ENCODE measurements at regions not wholly inside any gene's neighbourhood (a gene's known extent, or its start where the extent isn't known, plus 50 kb on each side); places are given as distances from the start of the nearest gene placed in this dataset.
"Not testable (repeated sequence)": the region's sequence is repeated elsewhere in the genome, so short reads cannot be mapped to it uniquely, and the experiment has no call there.

GRCh38 chr2:83860320-83860719 lies 598.8 kb downstream of the SUCLG1 start:
- no peak for DNase-seq

- DNase-seq: no peak
Observed at GRCh38 chr2:83859553-83859952, 599.5 kb downstream of the SUCLG1 start.

DNA sequence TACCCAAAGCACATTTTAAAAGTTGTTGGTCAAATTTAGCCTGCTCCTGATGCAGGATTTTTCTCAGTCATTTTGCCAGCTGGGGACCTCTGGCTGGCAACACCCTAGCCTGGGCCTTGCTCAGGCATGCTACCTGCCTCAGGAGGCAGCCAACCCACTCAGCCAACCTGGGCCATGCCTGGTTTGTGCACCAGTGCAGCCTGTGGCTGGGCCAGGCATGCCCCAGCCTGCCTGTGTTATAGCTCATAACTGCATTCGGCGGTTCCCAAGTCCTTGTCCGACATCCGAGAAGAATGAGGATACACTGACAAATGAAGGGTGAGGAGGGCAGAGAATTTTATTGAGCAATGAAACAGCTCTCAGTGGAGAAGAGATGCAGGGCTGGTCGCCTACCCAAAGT lies 608.0 kb downstream of the SUCLG1 start:
- no peak for DNase-seq

- no peak for DNase-seq
Observed at GRCh38 chr2:83850071-83850725, 608.9 kb downstream of the SUCLG1 start.

DNA sequence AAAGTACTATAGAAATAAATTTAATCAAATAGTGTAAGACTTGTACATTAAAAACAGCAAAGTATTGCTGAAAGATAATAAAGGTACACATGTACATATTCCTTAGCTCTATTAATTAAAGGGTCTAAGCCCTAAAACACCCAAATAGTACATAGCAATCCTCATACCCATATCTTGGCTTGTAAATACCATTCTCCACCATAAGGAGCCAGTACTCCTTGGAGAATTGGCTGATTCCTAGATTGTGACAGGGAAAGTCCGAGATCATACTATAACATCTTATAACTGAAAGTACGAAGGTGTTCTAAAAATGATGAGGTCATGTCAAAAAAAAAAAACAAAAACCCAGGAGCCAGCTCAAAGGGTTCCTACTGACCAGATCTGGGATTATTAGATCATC lies 614.6 kb downstream of the SUCLG1 start:
- DNase-seq: no peak

DNA sequence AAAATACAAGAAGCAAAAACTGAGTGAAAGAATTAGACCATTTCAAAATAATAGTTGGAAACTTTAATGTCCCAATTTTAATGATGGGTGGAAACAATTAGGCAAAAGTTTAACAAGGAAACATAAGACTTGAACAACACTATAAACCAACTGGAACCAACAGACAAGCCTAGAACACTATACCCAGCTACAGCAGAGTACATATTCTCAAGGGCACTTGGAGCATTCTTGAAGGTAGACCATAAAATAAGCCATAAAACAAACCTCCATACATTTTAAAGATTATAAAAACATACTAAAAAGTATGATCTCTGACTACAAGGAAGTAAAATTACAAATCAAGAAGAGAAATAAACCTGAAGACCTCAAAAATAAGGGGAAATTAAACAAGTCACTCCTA lies 616.7 kb downstream of the SUCLG1 start:
- no peak for DNase-seq

GRCh38 chr2:83837823-83838222 lies 621.3 kb downstream of the SUCLG1 start:
- DNase-seq: no peak

- no peak for DNase-seq
Observed at GRCh38 chr2:83827618-83828017, 631.5 kb downstream of the SUCLG1 start.

GRCh38 chr2:83826577-83826976 lies 632.5 kb downstream of the SUCLG1 start:
- DNase-seq: no peak

DNA sequence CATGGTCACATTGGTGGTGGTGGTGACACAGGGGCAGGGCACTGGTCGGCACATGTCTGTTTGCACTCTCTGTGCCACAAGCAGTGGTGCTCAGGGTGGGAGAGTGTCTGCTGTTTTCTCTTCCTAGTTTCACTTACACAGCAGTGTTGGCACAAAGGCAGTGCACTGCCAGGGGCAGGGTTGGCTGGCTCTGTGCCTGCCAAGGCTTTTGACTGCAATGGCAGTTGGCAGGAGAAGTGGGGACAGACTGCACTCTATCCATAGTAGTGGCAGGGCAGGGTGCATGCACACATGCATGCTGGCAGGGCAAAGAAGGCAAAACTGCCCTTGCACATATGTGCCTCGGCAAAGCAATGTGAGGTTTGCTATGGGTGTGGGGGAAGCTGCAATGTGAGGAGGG lies 635.9 kb downstream of the SUCLG1 start:
- no peak for DNase-seq

DNA sequence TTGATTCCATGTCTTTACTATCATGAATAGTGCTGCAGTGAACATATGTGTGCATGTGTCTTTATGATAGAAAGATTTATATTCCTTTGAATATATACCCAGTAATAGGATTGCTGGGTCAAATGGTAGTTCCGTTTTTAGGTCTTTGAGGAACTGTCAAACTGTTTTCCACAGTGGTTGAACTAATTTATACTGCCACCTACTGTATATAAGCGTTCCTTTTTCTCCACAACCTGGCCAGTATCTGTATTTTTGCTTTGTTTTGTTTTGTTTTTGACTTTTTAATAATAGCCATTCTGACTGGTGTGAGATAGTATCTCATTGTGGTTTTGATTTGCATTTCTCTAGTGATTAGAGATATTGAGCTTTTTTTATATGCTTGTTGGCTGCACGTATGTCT lies 641.6 kb downstream of the SUCLG1 start:
- DNase-seq: no peak

DNA sequence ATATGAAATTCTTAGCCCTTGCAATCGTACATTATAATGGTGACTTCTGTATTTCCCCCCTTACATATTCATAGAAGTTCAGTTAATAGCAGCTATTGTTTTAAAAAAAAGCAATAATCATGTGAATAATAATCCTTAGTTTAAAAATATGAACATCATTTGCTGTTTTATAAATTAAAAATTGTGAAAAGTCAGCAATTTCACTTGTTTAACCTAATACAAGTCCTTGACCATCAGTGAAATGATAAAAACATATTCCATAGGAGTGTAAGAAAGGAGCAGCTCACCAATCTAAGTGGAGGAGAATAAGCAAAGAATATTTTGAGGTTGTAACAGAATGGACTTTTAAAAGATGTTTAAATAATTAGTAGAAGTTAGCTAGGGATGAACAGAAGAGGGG lies 650.2 kb downstream of the SUCLG1 start:
- DNase-seq: no peak

GRCh38 chr2:83802604-83803003 lies 656.5 kb downstream of the SUCLG1 start:
- DNase-seq: no peak

- DNase-seq: no peak
Observed at GRCh38 chr2:83795777-83796176, 663.3 kb downstream of the SUCLG1 start.

- not testable (repeated sequence) for DNase-seq
Observed at GRCh38 chr2:83790467-83790866, 668.6 kb downstream of the SUCLG1 start.

DNA sequence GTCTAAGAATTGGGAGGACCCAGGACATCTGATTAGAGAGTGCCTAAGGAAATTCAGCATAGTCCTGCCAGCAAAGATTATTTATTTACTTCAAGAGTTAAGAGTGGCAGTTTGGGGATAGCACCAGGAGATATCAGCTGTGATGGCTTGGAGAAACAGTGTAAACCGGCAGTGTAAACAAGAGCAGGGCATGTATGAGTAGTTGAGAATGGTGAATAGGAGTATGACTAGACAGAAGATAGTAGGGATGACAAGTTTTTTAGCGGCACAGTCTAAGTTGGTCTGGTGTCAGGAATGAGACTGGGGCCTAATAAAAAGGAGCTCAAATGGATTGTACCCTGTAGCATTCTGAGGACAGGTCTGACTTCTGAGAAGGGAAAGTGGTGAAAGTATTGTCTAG lies 669.4 kb downstream of the SUCLG1 start:
- not testable (repeated sequence) for DNase-seq

GRCh38 chr2:83788938-83789566 lies 670.0 kb downstream of the SUCLG1 start:
- not testable (repeated sequence) for DNase-seq

DNA sequence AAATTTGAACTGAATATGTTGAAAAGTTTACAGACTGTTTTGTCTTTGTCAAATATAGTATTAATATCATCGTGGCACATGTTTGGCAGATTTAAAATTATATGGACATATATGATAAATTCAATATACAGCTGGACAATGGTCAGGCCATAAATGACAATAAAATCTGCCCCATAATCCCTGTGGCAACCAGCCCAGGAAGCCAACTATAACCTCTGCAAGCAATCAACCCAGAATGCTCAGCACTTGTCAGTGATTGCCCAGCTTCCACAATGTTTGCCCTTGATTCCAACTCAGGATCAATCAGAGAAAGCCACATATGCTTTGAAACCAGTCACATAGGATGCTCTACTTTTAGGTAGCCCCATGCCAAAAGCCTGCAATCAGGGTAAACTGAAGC lies 671.9 kb downstream of the SUCLG1 start:
- no peak for DNase-seq

- DNase-seq: no peak
Observed at GRCh38 chr2:83786140-83786539, 672.9 kb downstream of the SUCLG1 start.

DNA sequence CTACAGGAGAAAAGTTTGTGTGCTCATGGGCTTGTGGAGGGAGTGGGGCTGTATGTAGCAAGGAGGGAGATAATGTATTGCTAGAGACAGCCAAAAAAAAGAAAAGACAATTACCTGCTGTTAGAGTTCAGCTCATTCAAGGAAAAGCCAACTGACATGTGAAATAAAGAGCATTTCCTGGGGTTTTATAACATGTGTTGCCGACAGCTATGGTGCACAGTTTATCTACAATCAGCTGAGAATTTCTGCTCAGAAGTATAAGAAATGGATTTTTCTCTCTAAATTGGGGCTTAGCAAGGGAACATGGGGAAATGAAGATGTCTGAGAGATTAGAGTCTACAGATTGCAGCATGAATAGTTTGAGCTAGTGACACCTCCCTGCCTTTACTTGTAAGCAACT lies 674.1 kb downstream of the SUCLG1 start:
- DNase-seq: no peak

- no peak for DNase-seq
Observed at GRCh38 chr2:83784315-83784714, 674.8 kb downstream of the SUCLG1 start.

GRCh38 chr2:83782122-83782521 lies 677.0 kb downstream of the SUCLG1 start:
- DNase-seq: no peak

- DNase-seq: no peak
Observed at GRCh38 chr2:83764447-83765005, 694.6 kb downstream of the SUCLG1 start.

- DNase-seq: no peak
Observed at GRCh38 chr2:83757329-83757728, 701.8 kb downstream of the SUCLG1 start.

GRCh38 chr2:83756219-83756618 lies 702.9 kb downstream of the SUCLG1 start:
- no peak for DNase-seq
